GM18909 (cell line): ENCODE measurements at regions not wholly inside any gene's neighbourhood (a gene's known extent, or its start where the extent isn't known, plus 50 kb on each side); places are given as distances from the start of the nearest gene placed in this dataset.

Experiments used
- ATAC-seq: cut with Tn5 transposase; IDR thresholded peaks from one replicate; pipeline ENCODE4 v1.9.1; 2021; ENCODE audit warnings: mild to moderate bottlenecking; ENCODE audit not compliant: unreplicated experiment, poor library complexity

GRCh38 chr19:32269831-32270230 is 75.6 kb upstream of the ZNF507 start:
- ATAC-seq = no peak

- ATAC-seq = no peak
Measured at GRCh38 chr19:32273483-32273882, 71.9 kb upstream of the ZNF507 start.

- no peak for ATAC-seq
Measured at GRCh38 chr19:32287086-32287485, 58.3 kb upstream of the ZNF507 start.

- no peak for ATAC-seq
Measured at GRCh38 chr19:32287811-32288227, 57.6 kb upstream of the ZNF507 start.

GRCh38 chr19:32289566-32290210 is 55.7 kb upstream of the ZNF507 start:
- no peak for ATAC-seq

GRCh38 chr19:32291876-32292275 is 53.5 kb upstream of the ZNF507 start:
- ATAC-seq = no peak

GRCh38 chr19:32294871-32295438 is 50.5 kb upstream of the ZNF507 start:
- ATAC-seq = no peak
